Stomach smooth muscle (tissue), 2 donors: ENCODE measurements at regions not wholly inside any gene's neighbourhood (a gene's known extent, or its start where the extent isn't known, plus 50 kb on each side); places are given as distances from the start of the nearest gene placed in this dataset.

ENCODE experiments used
- H3K27ac ChIP-seq: one replicate; pipeline ENCODE4 v1.7.0; 2013; ENCODE audit warnings: mild to moderate bottlenecking, low read length, inconsistent platforms
- H3K27me3 ChIP-seq, 2 donors: one replicate each; pipeline ENCODE4 v1.7.0; 2013; ENCODE audit warnings: low read length in 2 of 2; ENCODE audit not compliant: insufficient read depth in 2 of 2, control insufficient read depth in 1 of 2
- H3K36me3 ChIP-seq, 2 donors: one replicate each; pipeline ENCODE4 v1.7.0; 2013; ENCODE audit warnings: low read length in 2 of 2; ENCODE audit not compliant: control insufficient read depth in 2 of 2, insufficient read depth in 2 of 2
- H3K4me1 ChIP-seq: one replicate; pipeline ENCODE4 v1.7.0; 2013; ENCODE audit warnings: low read length; ENCODE audit not compliant: control insufficient read depth, insufficient read depth
- H3K4me3 ChIP-seq, 2 donors: one replicate each; pipeline ENCODE4 v1.7.0; 2013; ENCODE audit warnings: low read length in 2 of 2
- H3K9ac ChIP-seq, 2 donors: one replicate each; pipeline ENCODE4 v1.7.0; 2013; ENCODE audit warnings: low read length in 2 of 2, mild to moderate bottlenecking in 1 of 2
- H3K9me3 ChIP-seq, 2 donors: one replicate each; pipeline ENCODE4 v1.7.0; 2013; ENCODE audit warnings: low read length in 2 of 2; ENCODE audit not compliant: control insufficient read depth in 2 of 2
- donor health status: healthy.
- donor health status: Pancreatic carcinoma.

- H3K27ac ChIP-seq, result peak overlapping the region; percentile 37
- no peak overlapping the region for H3K9ac ChIP-seq
- peaks cover 39% of the 10 kb centered on the region for H3K4me1 ChIP-seq
- H3K27me3 ChIP-seq, result no peaks in the 10 kb centered on the region
- H3K9me3 ChIP-seq, result peaks cover 0 to 4% of the 10 kb centered on the region in 2 donors
- H3K4me3 ChIP-seq, result no peak overlapping the region
- H3K36me3 ChIP-seq, result peaks cover 2 to 5% of the 10 kb centered on the region in 2 donors
These were observed 253.8 kb downstream of the TNS1 start for GRCh38 chr2:217749008-217749407.

DNA sequence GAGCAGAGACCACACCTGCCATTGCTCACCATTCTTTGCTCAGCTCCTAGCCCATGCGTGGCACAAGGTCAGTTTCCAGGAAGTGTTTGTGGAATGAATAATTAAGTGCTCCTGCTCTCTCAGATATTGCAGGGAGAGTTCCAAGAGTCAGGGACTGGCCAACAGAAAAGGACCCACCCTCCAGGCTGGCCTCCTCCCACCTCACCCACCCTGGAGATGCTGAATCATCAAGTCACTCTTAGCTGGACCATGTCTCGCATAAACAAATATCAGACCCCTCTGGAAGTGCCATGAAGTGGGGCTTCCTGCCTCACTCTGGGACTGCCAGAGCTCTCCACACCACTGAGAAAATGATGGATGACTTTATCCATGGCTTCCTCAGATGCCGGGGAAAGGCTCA is 256.0 kb downstream of the TNS1 start:
- H3K9ac ChIP-seq, result no peak overlapping the region
- H3K9me3 ChIP-seq, result peaks cover 0 to 4% of the 10 kb centered on the region in 2 donors
- peaks cover 2 to 5% of the 10 kb centered on the region in 2 donors for H3K36me3 ChIP-seq
- no peak overlapping the region for H3K4me3 ChIP-seq
- peaks cover 28% of the 10 kb centered on the region for H3K4me1 ChIP-seq
- H3K27me3 ChIP-seq, result no peaks in the 10 kb centered on the region
- H3K27ac ChIP-seq, result no peak overlapping the region

GRCh38 chr2:217743966-217744761 is 258.6 kb downstream of the TNS1 start:
- Histone ChIP-seq H3K9me3 (peaks cover 0 to 4% of the 10 kb centered on the region in 2 donors), H3K36me3 (peaks cover 6 to 7% of the 10 kb centered on the region in 2 donors), H3K9ac (no peak overlapping the region), H3K27me3 (no peaks in the 10 kb centered on the region), H3K27ac (peak overlapping the region; percentile 31), H3K4me1 (peaks cover 31% of the 10 kb centered on the region), H3K4me3 (no peak overlapping the region)

DNA sequence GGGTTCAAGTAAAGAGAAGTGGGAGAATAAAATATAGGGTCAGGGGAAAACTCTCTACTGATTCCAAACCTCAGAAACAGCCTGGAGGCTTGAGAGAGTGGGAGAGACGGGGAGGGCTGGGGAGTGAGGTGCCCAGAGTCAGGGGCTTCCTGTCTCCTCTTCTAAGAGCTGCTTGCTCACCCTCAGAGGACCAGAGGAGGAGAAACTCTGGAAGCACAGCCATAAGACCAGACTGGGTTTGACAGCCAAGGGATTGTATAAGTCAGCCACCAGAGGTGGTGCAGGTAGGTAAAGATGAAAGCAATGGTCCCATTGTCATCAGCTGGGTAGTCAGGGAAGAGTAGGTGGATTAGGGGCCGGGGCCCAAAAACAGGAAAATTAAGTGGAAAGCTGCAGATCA is 259.4 kb downstream of the TNS1 start:
- H3K4me1 ChIP-seq, result peaks cover 24% of the 10 kb centered on the region
- H3K36me3 ChIP-seq, result peaks cover 9 to 11% of the 10 kb centered on the region in 2 donors
- H3K27ac ChIP-seq, result no peak overlapping the region
- peaks cover 0 to 4% of the 10 kb centered on the region in 2 donors for H3K9me3 ChIP-seq
- H3K4me3 ChIP-seq, result no peak overlapping the region
- H3K9ac ChIP-seq, result no peak overlapping the region
- no peaks in the 10 kb centered on the region for H3K27me3 ChIP-seq

DNA sequence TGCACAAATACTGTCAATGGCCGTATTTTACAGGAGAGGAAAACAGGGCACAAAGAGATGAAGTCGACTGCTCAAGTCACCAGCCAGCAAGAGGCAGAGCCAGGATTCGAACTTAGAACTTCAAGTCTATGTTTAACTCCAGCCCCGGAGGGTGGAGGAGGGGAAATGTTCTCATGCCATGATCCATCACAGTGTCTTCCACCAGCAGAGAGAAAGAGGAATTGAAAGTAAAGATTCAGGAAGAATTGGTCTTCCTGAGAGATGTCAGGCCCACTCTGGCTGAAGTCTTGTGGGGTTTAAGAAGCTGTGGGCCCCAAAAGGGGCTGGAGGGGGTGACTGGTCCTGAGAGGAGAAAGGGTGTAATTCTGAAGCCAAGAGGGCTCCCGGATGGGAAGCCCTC is 260.0 kb downstream of the TNS1 start:
- Histone ChIP-seq H3K4me1 (peaks cover 25% of the 10 kb centered on the region), H3K36me3 (peaks cover 9 to 11% of the 10 kb centered on the region in 2 donors), H3K4me3 (no peak overlapping the region), H3K27me3 (no peaks in the 10 kb centered on the region), H3K27ac (no peak overlapping the region), H3K9me3 (peaks cover 0 to 4% of the 10 kb centered on the region in 2 donors), H3K9ac (no peak overlapping the region)

DNA sequence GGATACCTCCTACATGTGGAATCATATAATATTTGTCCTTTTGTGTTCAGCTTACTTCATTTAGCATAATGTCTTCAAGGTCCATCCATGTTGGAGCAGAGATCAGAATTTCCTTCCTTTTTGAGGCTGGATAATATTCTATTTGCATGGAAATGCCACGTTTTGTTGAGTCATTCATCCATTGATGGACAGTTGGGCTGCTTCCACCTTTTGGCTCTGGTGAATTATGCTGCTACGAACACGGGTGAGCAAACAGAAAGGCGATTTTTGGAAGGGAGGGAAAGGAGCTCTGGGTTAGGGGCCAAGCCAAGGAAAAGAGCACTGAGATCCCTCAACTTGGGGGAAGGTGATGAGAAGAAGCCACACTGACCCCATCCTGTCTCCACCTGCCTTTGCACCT is 260.5 kb downstream of the TNS1 start:
- Histone ChIP-seq H3K27me3 (no peaks in the 10 kb centered on the region), H3K27ac (no peak overlapping the region), H3K9ac (no peak overlapping the region), H3K36me3 (peaks cover 9 to 11% of the 10 kb centered on the region in 2 donors), H3K4me3 (no peak overlapping the region), H3K4me1 (peaks cover 25% of the 10 kb centered on the region), H3K9me3 (peaks cover 0 to 4% of the 10 kb centered on the region in 2 donors)

DNA sequence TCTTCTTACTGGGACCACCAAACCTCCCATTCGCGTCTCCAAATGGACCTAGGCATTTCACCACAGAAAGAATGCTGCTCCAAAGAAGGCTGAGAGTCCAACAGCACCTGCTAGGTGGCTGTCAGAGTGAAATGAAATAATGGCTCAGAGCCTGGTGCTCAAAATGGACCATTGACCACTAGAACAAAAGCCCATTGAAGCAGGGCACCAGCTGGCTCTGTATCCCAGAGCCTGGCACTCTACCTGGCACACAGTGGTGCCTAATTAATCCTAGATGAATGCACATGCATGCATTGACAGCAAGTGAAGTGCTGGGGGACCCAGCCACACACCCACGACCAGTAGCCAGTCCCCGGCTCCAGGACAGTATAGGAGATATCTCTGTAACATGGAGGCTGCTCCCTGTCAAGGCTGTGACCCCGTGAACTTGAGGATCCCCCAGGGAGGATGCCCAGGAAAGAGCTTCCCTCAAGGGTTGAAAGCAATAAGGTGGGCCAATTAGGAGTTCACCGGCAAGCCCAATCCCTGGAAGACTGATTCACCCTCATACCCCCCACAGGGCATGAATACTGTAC is 261.3 kb downstream of the TNS1 start:
- H3K4me1 ChIP-seq, result peaks cover 25% of the 10 kb centered on the region
- H3K9me3 ChIP-seq, result peaks cover 0 to 4% of the 10 kb centered on the region in 2 donors
- no peaks in the 10 kb centered on the region for H3K27me3 ChIP-seq
- H3K36me3 ChIP-seq, result peaks cover 9 to 11% of the 10 kb centered on the region in 2 donors
- H3K4me3 ChIP-seq, result no peak overlapping the region
- H3K9ac ChIP-seq, result no peak overlapping the region
- H3K27ac ChIP-seq, result no peak overlapping the region

DNA sequence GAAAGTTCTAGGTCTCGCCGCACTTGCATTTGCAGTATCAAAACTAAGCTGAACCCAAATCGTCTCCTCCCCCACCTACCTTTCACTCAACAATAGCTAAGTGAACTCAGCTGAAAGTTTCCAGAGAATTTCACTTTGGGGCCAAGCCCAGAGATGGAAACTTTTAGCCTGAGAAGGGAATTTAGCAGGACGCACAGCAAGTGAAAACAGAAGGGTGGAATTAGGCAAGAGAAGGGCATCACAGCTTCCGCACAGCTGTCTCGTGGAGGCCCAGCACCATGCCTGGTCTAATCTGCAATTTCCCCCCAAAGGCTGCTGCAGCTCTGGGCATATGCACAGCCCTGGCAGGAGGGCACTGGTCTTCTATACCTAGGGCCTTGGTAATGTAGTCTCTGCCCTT is 262.0 kb downstream of the TNS1 start:
- Histone ChIP-seq H3K9me3 (peaks cover 0 to 4% of the 10 kb centered on the region in 2 donors), H3K4me3 (no peak overlapping the region), H3K27me3 (no peaks in the 10 kb centered on the region), H3K9ac (no peak overlapping the region), H3K27ac (no peak overlapping the region), H3K4me1 (peaks cover 25% of the 10 kb centered on the region), H3K36me3 (peaks cover 11% of the 10 kb centered on the region in 2 donors)

DNA sequence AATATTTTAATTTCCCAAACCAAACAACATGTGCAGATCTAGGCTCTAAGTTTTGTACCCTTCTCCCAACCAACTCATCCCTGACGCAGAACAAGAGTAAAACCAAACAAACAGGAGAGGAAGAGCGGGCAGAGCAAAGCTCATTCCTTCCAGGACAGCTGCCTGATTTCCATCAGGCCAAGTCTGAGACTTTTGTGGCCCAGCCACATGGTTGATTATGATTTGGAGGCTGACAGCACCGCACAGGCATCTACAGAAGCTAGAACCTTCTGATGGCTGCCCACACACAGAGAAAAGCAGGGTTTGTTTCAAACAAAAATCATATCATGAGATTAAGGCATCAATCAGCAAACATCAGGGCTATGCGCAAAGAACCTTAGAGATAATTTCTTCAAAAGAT is 262.6 kb downstream of the TNS1 start:
- H3K9ac ChIP-seq, result no peak overlapping the region
- peaks cover 6 to 13% of the 10 kb centered on the region in 2 donors for H3K36me3 ChIP-seq
- H3K27ac ChIP-seq, result no peak overlapping the region
- peaks cover 0 to 1% of the 10 kb centered on the region in 2 donors for H3K9me3 ChIP-seq
- H3K4me1 ChIP-seq, result peaks cover 28% of the 10 kb centered on the region
- no peaks in the 10 kb centered on the region for H3K27me3 ChIP-seq
- no peak overlapping the region for H3K4me3 ChIP-seq

DNA sequence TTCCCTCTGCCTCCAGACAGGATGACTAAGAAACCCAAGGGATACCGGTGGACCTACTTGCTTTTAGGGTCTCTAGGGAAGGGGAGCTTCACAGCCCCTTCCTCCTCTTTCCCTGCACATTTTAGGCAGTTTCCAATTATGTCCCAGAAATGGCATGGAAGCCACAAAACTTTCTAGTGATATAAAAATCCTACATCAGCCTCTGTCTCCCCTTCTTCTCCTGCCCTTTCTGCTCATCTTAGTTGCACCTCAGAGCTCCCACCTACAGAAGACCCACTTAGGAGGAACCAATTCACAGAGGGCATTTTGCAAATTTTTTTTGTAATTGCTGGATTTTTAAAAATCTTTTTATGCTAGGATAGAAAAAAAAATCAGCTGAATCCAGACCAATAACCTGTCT is 263.1 kb downstream of the TNS1 start:
- H3K4me1 ChIP-seq, result peaks cover 32% of the 10 kb centered on the region
- no peaks in the 10 kb centered on the region for H3K9me3 ChIP-seq
- no peak overlapping the region for H3K27ac ChIP-seq
- H3K9ac ChIP-seq, result no peak overlapping the region
- H3K36me3 ChIP-seq, result peaks cover 6 to 12% of the 10 kb centered on the region in 2 donors
- H3K27me3 ChIP-seq, result no peaks in the 10 kb centered on the region
- H3K4me3 ChIP-seq, result no peak overlapping the region

GRCh38 chr2:217738061-217738460 is 264.7 kb downstream of the TNS1 start:
- no peak overlapping the region for H3K27ac ChIP-seq
- H3K36me3 ChIP-seq, result peaks cover 12 to 15% of the 10 kb centered on the region in 2 donors
- peaks cover 28% of the 10 kb centered on the region for H3K4me1 ChIP-seq
- H3K9ac ChIP-seq, result no peak overlapping the region
- no peaks in the 10 kb centered on the region for H3K9me3 ChIP-seq
- no peak overlapping the region for H3K4me3 ChIP-seq
- no peaks in the 10 kb centered on the region for H3K27me3 ChIP-seq
